GM12873 (cell line): ENCODE measurements at regions not wholly inside any gene's neighbourhood (a gene's known extent, or its start where the extent isn't known, plus 50 kb on each side); places are given as distances from the start of the nearest gene placed in this dataset.
A peak's percentile ranks its signal among the peaks of the same experiment; 100 is the strongest.

Source experiments
- CTCF ChIP-seq: IDR thresholded peaks from 2 replicates; pipeline ENCODE4 v1.5.1; 2012; ENCODE audit warnings: low read depth, mild to moderate bottlenecking, moderate library complexity, low read length, control low read depth; ENCODE audit not compliant: insufficient read depth; ENCODE audit errors: missing control alignments

GRCh38 chr16:87057951-87058560, 259.1 kb downstream of the C16orf95 start:
- no peak for TF ChIP-seq CTCF

DNA sequence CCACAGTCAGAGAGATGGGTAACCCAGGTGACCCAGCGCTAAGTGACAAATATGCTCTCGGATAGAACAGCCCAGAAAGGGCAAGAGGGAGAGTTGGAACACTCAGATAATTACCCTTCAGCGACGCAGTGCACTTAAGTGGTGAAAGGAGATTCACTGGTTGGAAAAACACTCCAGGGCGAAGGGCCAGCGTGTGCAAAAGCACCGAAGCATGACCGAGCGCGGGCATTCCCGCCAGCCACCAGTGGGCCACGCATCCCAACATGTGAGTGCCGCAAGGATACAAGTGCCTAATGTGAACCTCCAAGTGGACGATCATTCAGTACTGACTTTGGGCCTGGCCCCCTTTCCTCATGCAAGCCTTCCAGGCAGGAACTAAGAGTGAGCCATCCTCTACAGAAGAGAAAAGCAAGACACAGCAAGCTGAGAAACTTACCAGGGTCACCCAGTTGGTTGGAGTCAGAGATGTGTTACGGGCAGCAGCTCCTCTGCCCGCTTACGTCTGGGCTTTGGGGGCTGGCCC, 258.4 kb downstream of the C16orf95 start:
- no peak for TF ChIP-seq CTCF

DNA sequence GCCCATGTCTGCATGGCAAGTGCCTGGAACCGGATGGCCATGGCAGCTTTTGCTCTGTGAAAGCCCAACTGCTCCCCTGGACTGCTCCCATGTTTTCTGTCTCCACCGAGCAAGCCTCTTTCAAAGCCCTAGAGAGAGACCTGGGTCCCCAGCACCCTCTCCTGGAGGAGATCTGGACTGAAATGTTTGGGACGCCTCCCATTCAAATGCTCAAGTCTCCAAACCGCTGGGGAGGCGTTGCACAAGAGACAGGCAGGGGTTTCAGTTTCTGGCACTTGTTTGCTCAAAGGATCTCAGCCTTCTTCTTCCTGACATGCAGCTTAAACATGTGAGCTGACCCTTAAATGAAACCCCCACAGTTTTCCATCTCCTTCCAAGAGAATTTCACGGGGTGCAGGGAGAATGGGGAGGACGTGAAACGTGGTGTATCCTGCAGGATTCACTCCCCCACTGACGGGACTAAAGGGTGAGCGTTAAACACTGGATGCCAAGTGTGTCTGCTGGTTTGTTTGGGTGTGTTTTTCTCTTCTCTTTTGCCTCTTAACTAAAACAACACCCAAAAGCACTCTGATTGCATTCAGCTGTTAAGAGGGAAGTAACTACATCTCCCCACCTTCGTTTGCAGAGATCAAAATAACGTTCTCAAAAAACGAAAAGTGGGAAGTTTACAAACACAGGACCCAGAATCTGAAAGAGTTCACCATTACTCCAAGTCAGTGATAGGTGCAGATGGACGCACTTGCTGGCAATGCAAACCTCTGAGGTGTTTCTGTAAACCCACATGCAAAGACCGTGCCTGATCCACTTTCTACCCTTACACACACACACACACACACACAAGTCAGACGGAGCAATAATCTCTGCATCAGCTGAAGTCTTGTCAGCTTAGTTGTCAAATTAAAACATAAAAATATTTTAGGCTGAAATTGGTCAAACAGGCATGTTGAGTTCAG, 256.9 kb downstream of the C16orf95 start:
- TF ChIP-seq CTCF: no peak

- TF ChIP-seq CTCF: no peak
These were observed 255.8 kb downstream of the C16orf95 start for GRCh38 chr16:87061243-87061920.

DNA sequence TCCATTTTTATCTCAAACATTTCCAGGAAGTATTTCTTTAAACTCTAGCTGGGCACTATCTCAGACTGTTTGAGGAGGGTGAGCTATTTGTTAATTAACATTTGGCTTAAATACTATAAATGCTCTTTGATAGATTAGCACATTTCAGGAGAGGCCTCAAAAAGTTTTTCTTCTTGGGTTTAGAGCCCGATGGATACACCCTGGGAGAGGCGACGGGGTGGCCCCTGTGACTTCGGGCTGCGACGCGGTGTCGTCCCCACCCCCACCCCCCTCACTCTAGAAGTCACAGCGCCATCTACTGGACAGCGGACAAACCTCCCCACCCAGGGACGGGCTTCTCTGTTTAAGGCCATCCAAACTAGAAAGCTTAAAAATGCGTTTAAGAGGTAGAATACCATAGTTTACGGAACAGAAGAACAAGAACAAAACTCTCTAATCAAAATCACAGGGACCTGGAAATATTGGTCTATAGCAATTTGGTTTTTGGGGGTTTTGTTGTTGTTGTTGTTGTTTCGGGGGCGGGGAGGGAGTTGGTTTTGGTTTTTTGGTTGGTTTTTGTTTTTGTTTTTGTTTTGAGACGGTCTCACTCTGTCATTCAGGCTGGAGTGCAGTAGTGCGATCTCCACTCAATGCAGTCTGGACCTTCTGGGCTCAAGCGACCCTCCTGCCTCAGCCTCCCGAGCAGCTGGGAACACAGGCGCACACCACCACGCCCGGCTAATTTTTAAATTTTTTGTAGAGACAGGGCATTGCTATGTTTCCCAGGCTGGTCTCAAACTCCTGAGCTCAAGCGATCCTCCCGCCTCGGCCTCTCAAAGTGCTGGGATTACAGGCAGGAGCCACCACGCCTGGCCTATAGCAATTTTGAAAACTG, 254.4 kb downstream of the C16orf95 start:
- peak; percentile 67 for TF ChIP-seq CTCF

- TF ChIP-seq CTCF: no peak
These were observed 253.6 kb downstream of the C16orf95 start for GRCh38 chr16:87063543-87063942.
